ENCODE measurements at regions not wholly inside any gene's neighbourhood (a gene's known extent, or its start where the extent isn't known, plus 50 kb on each side); places are given as distances from the start of the nearest gene placed in this dataset.

DNA sequence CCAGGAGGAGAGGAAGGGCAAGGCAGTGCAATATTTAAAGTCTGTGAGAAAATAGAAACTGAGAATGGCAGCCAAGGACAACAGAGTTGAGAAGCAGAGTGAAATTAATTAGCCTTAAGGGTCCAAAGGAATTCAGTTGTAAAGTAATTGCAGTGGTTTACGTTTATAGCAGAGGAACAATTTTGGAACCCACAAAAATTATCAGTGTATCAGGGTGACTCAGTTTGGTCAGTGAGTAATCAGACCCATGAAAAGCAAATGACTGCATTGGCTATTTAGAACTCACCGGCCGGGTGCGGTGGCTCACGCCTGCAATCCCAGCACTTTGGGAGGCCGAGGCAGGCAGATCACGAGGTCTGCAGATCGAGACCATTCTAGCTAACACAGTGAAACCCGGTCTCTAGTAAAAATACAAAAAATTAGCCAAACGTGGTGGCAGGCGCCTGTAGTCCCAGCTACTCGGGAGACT is 245.8 kb upstream of the SLC39A10 start:
- no peak for DNase-seq (ENCODE audit: low read depth in 1 of 2, low spot score in 1 of 2)

DNA sequence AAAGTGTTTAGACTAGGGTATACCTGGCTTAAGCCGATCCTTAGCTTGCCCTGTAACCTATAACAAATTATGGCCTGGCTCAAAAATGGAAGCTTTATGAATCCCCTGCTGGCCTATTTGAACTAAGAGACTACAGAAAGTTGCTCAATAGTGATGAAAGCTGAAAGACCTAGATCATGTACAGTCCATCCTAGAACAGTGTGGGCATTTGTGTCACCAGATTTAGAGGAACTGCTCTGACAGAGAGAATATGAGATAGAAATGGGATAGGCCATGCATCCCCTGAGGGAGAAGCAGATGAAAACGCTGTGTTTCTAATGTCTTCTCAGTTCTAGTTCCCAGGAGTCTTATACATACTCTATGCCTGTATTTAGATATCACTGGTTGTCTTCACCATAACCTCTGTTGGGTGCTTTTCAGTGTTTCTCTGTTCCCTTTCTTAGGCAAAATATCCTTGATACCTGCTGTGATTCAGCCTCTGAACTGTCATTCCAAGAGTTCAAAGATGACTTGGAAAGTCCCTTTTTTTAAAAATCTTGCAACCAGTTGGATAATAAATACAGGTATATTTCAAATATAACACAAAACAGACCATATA is 246.9 kb upstream of the SLC39A10 start:
- DNase-seq (ENCODE audit: low read depth in 1 of 2, low spot score in 1 of 2): no peak

- no peak for DNase-seq (ENCODE audit: low read depth in 1 of 2, low spot score in 1 of 2)
Measured at GRCh38 chr2:195408811-195409210, 248.2 kb upstream of the SLC39A10 start.

DNA sequence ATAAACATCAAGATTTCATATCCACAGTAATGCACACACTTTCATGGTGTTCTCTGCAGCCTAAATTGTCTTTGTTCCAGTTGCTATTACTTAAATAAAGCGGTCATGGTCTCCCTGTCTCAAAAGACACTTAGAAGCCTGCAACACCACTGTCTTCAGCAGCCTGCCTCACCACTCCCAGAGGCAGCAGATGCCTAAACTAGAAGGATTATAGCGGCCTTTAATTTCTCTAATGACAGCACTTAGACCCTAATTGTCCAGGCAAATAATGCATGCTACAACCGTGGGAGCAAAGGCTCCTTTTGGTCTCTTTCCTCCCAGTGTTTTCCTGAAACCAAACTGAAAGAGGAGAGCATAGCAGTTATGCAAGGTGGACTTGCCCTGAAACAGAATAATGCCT is 248.8 kb upstream of the SLC39A10 start:
- no peak for DNase-seq (ENCODE audit: low read depth in 1 of 2, low spot score in 1 of 2)

- DNase-seq (ENCODE audit: low read depth in 1 of 2, low spot score in 1 of 2): no peak
Measured at GRCh38 chr2:195407783-195408182, 249.2 kb upstream of the SLC39A10 start.

DNA sequence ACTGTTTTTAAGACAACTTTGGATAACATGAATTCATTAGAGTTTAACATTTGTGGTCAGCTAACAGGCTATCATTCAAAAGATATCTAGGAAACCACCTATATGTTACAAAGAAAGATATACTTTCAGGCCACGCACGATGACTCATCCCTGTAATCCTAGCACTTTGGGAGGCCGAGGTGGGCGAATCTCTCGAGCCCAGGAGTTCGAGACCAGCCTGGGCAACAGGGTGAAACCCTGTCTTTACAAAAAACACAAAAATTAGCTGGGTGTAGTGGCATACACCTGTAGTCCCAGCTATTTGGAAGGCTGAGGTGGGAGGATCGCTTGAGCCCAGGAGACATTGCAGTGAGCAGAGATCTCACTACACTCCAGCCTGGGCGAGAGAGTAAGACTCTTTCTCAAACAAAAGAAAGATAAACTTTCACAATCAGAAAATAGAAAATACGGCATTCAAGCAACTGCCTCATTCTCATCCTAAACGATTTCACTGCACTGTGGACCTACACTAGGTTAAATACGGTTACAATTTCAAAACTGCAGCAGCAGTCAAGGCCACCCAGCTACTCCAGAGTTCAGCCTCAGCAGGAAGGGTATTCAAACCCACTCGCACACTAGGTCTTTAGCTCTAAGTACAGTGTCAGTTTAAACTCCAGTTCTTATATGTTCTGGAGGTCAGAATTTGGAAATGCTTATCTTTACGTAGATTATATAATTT is 250.0 kb upstream of the SLC39A10 start:
- DNase-seq (ENCODE audit: low read depth in 1 of 2, low spot score in 1 of 2): no peak

DNA sequence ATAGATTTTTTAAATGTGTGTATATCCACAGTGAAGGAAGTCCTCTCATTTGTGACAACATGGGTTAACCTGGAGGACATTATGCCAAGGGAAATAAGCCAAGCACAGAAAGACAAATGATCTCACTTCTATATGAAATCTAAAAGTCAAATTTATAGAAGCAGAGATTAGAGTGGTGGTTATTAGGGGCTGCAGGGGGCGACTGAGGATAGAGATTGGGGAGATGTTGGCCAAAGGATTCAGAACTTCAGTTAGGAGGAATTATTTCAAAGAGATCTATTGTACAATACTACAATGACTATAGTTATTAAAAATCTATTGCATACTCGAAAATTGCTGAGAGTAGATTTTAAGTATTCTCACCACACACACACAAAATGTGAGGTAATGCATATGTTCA is 252.4 kb upstream of the SLC39A10 start:
- no peak for DNase-seq (ENCODE audit: low read depth in 1 of 2, low spot score in 1 of 2)

DNA sequence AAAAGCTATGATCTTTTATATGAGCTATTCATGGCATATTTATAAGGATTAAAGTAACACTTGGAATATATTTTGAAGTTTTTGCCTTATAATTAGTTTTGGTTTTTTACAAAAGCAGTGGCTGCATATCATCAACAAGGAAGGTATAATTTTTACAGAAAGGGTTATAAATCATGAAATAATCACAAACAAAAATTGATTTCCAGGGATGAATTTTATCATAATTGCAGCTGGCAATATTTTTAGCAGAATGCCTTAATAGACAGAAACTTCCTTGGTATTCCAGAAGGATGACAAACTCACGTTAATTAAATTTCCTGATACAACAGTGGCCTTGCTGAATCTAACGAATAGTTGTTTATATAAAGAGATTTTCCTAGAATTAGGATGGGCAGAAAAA is 260.5 kb upstream of the SLC39A10 start:
- no peak for DNase-seq (ENCODE audit: low read depth in 1 of 2, low spot score in 1 of 2)

- no peak for DNase-seq (ENCODE audit: low read depth in 1 of 2, low spot score in 1 of 2)
Measured at GRCh38 chr2:195395362-195395761, 261.7 kb upstream of the SLC39A10 start.

GRCh38 chr2:195392446-195393336 is 264.3 kb upstream of the SLC39A10 start:
- no peak for DNase-seq (ENCODE audit: low read depth in 1 of 2, low spot score in 1 of 2)

DNA sequence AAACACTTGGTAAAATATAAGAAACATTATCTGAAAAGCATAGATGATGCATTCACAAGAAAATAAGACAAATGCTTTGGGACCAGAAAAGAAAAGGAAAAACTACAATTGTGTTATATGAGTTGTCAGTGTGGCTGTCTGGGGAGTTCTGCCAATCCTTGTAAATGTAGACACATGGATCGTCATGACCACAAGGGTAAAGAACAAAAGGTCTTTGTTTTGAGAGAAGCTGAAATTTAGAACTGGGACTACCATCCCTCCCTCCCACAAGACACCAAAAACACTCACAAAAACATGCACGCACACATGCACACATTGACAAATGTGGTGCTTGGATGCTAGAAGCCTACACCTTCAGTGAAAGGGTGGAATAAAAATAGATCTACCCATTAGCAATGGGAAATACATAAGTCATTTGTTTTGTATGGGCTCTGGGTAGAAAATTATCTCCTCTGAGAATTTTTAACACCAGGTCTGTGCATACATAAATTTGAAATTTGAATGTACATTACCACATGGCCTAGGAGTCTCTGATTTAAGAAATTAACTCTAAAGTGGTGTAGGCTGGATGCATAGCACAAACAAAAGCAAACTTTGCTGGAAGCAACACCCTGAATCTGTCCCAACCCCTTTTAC is 266.2 kb upstream of the SLC39A10 start:
- no peak for DNase-seq (ENCODE audit: low read depth in 1 of 2, low spot score in 1 of 2)

- DNase-seq (ENCODE audit: low read depth in 1 of 2, low spot score in 1 of 2): no peak
Measured at GRCh38 chr2:195388028-195388427, 269.0 kb upstream of the SLC39A10 start.

DNA sequence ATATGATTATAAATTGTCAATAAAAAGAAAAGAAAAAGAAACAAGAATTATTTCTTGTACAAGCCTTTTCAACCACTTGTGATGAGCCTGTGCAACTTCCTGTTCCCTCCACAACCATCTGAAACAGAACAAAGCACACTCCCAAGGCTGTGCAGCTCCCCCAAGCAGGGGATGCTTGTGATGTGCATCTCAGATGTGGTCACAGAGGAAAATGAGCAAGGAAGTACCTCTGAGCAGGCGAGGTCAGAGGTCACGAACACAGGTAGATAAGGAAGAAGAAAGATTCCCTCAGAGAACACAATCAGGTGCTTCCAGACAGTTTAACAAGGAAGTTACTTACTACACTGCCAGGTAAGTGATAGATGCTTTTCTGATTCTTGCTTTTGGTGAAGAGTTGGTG is 274.8 kb upstream of the SLC39A10 start:
- no peak for DNase-seq (ENCODE audit: low read depth in 1 of 2, low spot score in 1 of 2)

GRCh38 chr2:195370167-195370943 is 286.7 kb upstream of the SLC39A10 start:
- DNase-seq (ENCODE audit: low read depth in 1 of 2, low spot score in 1 of 2): no peak

DNA sequence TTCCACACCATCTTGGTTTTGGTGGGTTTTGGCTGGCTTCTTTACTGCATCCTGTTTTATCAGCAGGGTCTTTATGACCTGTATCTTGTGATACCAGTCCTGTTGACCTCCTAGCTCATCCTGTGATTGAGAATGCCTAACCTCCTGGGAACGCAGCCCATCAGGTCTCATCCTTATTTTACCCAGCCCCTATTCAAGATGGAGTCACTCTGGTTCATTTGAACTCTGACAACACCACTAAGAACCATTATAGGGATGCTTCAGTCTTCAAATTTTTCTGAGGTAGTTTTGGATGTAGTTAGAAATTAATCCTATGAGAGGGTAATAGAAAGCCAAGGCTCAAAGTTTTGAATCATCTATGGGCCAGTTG is 287.8 kb upstream of the SLC39A10 start:
- DNase-seq (ENCODE audit: low read depth in 1 of 2, low spot score in 1 of 2): no peak

GRCh38 chr2:195368249-195369217 is 288.5 kb upstream of the SLC39A10 start:
- DNase-seq (ENCODE audit: low read depth in 1 of 2, low spot score in 1 of 2): no peak

DNA sequence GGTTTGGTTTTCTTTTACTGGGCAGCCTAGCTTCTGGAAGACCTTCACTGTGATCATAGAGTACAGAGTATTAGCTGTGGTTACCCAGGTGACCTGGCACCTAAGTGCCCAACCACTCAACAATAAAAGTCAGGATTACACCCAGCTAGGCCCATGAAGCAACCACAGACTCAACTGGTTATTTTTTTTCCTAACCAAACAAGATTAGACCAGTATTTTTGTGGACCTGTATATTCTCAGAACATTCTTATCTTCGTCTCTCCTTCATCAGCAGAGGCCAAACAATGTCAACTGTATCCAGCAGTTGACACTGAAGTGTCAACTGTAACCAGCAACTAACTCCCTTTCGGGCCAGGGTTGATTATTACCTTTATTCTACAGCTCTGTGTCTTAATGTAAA is 289.2 kb upstream of the SLC39A10 start:
- DNase-seq (ENCODE audit: low read depth in 1 of 2, low spot score in 1 of 2): no peak

DNA sequence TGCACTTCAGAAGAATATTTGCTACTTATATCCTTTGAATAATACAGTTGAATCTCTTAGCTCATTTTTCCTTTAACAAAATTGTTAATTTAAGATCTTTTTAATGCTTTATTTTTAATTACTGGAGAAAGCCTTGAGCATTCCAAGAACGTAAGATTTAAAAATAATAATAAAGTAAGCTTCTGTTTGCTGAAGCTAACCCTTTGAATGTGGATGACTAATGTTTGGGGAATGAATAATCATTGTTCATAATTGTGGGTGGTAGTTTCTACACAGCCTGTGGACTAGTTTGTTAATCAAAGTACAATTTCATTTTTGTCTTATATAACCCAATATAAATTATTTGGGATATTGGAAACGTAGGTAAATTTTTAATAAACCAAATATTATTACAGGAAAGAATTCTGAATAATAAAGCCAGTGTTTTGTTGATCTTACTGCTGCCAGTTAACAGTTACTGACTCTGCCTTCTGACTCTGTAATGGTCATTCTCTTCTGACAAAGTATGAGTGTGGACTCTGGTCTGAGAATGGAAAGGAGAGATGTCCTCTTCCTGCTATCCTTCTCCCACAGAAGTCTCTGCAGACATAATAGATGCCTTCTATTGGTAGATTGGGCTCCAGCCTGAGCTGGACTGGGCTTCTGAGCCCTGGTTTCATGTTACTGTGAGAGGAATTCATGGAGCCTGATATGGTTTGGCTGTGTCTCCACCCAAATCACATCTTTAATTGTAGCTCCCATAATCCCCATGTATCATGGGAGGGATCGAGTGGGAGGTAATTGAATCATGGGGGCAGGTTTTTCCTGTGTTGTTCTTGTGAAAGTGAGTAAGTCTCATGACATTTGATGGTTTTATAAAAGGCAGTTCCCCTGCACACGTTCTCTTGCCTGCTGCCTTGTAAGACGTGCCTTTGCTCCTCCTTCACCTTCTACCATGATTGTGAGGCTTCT is 292.7 kb upstream of the SLC39A10 start:
- DNase-seq (ENCODE audit: low read depth in 1 of 2, low spot score in 1 of 2): no peak

- no peak for DNase-seq (ENCODE audit: low read depth in 1 of 2, low spot score in 1 of 2)
Measured at GRCh38 chr2:195363496-195363895, 293.5 kb upstream of the SLC39A10 start.
